ENCODE measurements at regions not wholly inside any gene's neighbourhood (a gene's known extent, or its start where the extent isn't known, plus 50 kb on each side); places are given as distances from the start of the nearest gene placed in this dataset.

DNA sequence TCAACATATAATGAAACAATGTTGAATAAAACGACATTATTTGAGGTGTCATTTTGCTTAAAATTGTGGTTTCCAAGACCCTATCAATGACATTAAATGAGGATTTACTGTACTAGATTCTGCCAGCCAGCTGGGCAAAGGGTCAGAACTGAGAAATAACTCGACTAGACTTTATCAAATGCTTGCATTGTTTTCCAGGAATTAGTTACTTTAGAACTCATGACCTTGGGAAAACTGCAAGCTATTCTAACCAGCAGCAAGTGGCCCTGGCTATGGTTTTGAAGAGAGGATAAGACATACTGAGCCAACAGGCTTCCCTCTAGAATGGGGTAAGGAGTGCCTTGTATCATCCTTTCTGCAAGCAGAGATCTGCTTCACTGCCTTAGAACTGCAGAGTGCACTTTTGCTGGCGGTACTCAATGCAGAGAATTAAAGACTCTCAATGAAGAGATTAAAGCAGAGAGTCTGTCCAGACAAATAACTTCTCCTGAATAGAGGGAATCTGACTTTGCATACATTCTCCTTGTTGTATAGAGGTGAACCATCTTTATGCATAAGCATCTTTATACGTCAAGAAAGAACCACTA lies 281.5 kb downstream of the ARL4A start:
- TF ChIP-seq, protein P1, sequence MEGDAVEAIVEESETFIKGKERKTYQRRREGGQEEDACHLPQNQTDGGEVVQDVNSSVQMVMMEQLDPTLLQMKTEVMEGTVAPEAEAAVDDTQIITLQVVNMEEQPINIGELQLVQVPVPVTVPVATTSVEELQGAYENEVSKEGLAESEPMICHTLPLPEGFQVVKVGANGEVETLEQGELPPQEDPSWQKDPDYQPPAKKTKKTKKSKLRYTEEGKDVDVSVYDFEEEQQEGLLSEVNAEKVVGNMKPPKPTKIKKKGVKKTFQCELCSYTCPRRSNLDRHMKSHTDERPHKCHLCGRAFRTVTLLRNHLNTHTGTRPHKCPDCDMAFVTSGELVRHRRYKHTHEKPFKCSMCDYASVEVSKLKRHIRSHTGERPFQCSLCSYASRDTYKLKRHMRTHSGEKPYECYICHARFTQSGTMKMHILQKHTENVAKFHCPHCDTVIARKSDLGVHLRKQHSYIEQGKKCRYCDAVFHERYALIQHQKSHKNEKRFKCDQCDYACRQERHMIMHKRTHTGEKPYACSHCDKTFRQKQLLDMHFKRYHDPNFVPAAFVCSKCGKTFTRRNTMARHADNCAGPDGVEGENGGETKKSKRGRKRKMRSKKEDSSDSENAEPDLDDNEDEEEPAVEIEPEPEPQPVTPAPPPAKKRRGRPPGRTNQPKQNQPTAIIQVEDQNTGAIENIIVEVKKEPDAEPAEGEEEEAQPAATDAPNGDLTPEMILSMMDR (IDR thresholded peaks at IDR 0.05) = no peak
- no peak for TF ChIP-seq POLR2A (IDR thresholded peaks at IDR 0.05)
